Fibroblast of lung (primary cell): ENCODE measurements at regions not wholly inside any gene's neighbourhood (a gene's known extent, or its start where the extent isn't known, plus 50 kb on each side); places are given as distances from the start of the nearest gene placed in this dataset.
"Not testable (repeated sequence)": the region's sequence is repeated elsewhere in the genome, so short reads cannot be mapped to it uniquely, and the experiment has no call there.

ENCODE experiments used
- CTCF ChIP-seq, 2 donors: IDR thresholded peaks in 1 of 2; conservative IDR thresholded peaks in 1 of 2; 1 replicate in 1 of 2; 2 replicates in 1 of 2; pipeline ENCODE4 v1.5.1; 2011 to 2012; ENCODE audit warnings: low read length in 2 of 2, control low read depth in 1 of 2, inconsistent platforms in 1 of 2, low read depth in 1 of 2, mild to moderate bottlenecking in 1 of 2
- EZH2 ChIP-seq: IDR thresholded peaks from 2 replicates; pipeline ENCODE4 v1.5.1; 2012; ENCODE audit warnings: low read length, control low read depth, mild to moderate bottlenecking; ENCODE audit errors: missing control alignments

- TF ChIP-seq CTCF (conservative IDR thresholded peaks at IDR 0.05 in 1 of 2, IDR thresholded peaks at IDR 0.05 in 1 of 2; ENCODE audit: low read depth in 1 of 2, low read length in 2 of 2); EZH2: not testable (repeated sequence)
Measured at GRCh38 chr22:23379540-23380229, 199.4 kb downstream of the BCR start.
